HepG2 (cell line): ENCODE measurements at regions not wholly inside any gene's neighbourhood (a gene's known extent, or its start where the extent isn't known, plus 50 kb on each side); places are given as distances from the start of the nearest gene placed in this dataset.

Experiments used
- ATAC-seq: fragments of 200-7000 bp; cut with Tn5 transposase; 3 replicates; pipeline ENCODE4 v1.9.1; 2020; ENCODE audit warnings: mild to moderate bottlenecking, moderate library complexity
- BruUV-seq: library from RNA; stranded (reverse); fragments of 400-500 nt; replicated peaks from 2 replicates; lab custom pipeline; 2021; lab: Mats Ljungman, UMichigan
- CTCF ChIA-PET: fragments of 300-600 bp; formaldehyde crosslinking; extraction: SDS; loops from one replicate; lab custom pipeline; 2021; ENCODE audit warnings: low total read pairs, inconsistent platforms, low intra/inter-chr PET ratio; lab: Yijun Ruan, JAX
- POLR2A ChIA-PET: fragments of 350-600 bp; sonication (Branson Sonifier 250); formaldehyde crosslinking; loops from one replicate; lab custom pipeline; 2020; ENCODE audit warnings: antibody characterized with exemption, inconsistent platforms; lab: Yijun Ruan, JAX
- DNase-seq: peaks from one replicate; pipeline ENCODE4 v3.0.0-alpha.2; 2015; ENCODE audit warnings: low spot score
- FAIRE-seq: peaks from 3 replicates; lab custom pipeline; 2011; peaks lifted over from hg19 to GRCh38; lab: Jason Lieb, UNC
- H2AFZ ChIP-seq: one replicate; pipeline ENCODE4 v1.6.1; 2011; ENCODE audit warnings: low read length, inconsistent platforms
- H3K27ac ChIP-seq: fragments of 300-600 bp; 3 replicates; pipeline ENCODE4 v1.8.0; 2011; ENCODE audit warnings: mixed run types, mild to moderate bottlenecking, mixed read lengths, low read length, inconsistent platforms; ENCODE audit not compliant: insufficient read depth; ENCODE audit errors: extremely low read length
- H3K27me3 ChIP-seq, 2 experiments: fragments of 200-600 bp in 1 of 2; 2 replicates in 1 of 2; 3 replicates in 1 of 2; pipeline versions ENCODE4 v1.6.0 to v1.8.0; 2011; ENCODE audit warnings: low read length in 2 of 2, mild to moderate bottlenecking in 2 of 2, moderate library complexity in 2 of 2, inconsistent platforms in 1 of 2; ENCODE audit not compliant: insufficient read depth in 2 of 2, control insufficient read depth in 1 of 2
- H3K36me3 ChIP-seq, 2 experiments: fragments of 200-600 bp in 1 of 2; replicated peaks in 1 of 2; 2 replicates in 1 of 2; 3 replicates in 1 of 2; pipeline versions ENCODE4 v1.5.1 to v1.8.0; 2011; ENCODE audit warnings: low read length in 2 of 2, inconsistent platforms in 1 of 2; ENCODE audit not compliant: insufficient read depth in 2 of 2, control insufficient read depth in 1 of 2
- H3K4me1 ChIP-seq: 2 replicates; pipeline ENCODE4 v1.5.1; 2012; ENCODE audit warnings: low read length, inconsistent platforms; ENCODE audit not compliant: insufficient read depth
- H3K4me2 ChIP-seq: 2 replicates; pipeline ENCODE4 v1.6.0; 2011; ENCODE audit warnings: low read depth, low read length, inconsistent platforms
- H3K4me3 ChIP-seq, 3 experiments: fragments of 200-600 bp in 1 of 3; sonication (generic), shearing (Covaris generic) in 1 of 3; replicated peaks in 1 of 3; 2 replicates each; pipeline ENCODE4 v1.5.1; 2011 to 2016; ENCODE audit warnings: low read length in 3 of 3, inconsistent platforms in 2 of 3, low read depth in 2 of 3, mild to moderate bottlenecking in 2 of 3, control low read depth in 1 of 3, mixed read lengths in 1 of 3; ENCODE audit not compliant: insufficient read depth in 1 of 3
- H3K79me2 ChIP-seq: one replicate; pipeline ENCODE4 v1.6.1; 2011; ENCODE audit warnings: low read length, inconsistent platforms; ENCODE audit not compliant: insufficient read depth
- H3K9ac ChIP-seq: 2 replicates; pipeline ENCODE4 v1.6.0; 2011; ENCODE audit warnings: mild to moderate bottlenecking, low read depth, low read length, inconsistent platforms; ENCODE audit not compliant: insufficient read depth
- H3K9me3 ChIP-seq: 2 replicates; pipeline ENCODE4 v1.5.1; 2012; ENCODE audit warnings: mild to moderate bottlenecking, low read length
- H4K20me1 ChIP-seq: 2 replicates; pipeline ENCODE4 v1.6.0; 2011; ENCODE audit warnings: inconsistent platforms, mild to moderate bottlenecking, low read length, moderate library complexity; ENCODE audit not compliant: insufficient read depth
- DBP ChIP-seq: sonication (generic); formaldehyde crosslinking; IDR thresholded peaks from 2 replicates; pipeline ENCODE4 v1.4.0; 2020; ENCODE audit warnings: missing genetic modification reagents; ENCODE audit errors: not compliant biosample characterization
- E2F5 ChIP-seq: sonication (generic); formaldehyde crosslinking; conservative IDR thresholded peaks from 2 replicates; pipeline ENCODE4 v1.4.0; 2020; ENCODE audit warnings: missing genetic modification reagents
- FOXK2 ChIP-seq: fragments of 450-650 bp; IDR thresholded peaks from 2 replicates; pipeline ENCODE4 v1.6.1; 2016
- GZF1 ChIP-seq: sonication (generic); formaldehyde crosslinking; IDR thresholded peaks from 2 replicates; pipeline ENCODE4 v1.5.1; 2020; ENCODE audit warnings: mild to moderate bottlenecking, missing genetic modification reagents
- HES4 ChIP-seq: sonication (generic); formaldehyde crosslinking; IDR thresholded peaks from 2 replicates; pipeline ENCODE4 v1.9.0; 2021; ENCODE audit warnings: mild to moderate bottlenecking, missing genetic modification reagents, borderline replicate concordance
- IRF2 ChIP-seq: IDR thresholded peaks from 2 replicates; pipeline ENCODE4 v1.6.1; 2018; ENCODE audit warnings: missing genetic modification reagents, missing compliant biosample characterization
- RFX3 ChIP-seq: IDR thresholded peaks from 2 replicates; pipeline ENCODE4 v1.6.1; 2016; ENCODE audit warnings: missing biosample characterization, missing genetic modification reagents
- ZBTB26 ChIP-seq: IDR thresholded peaks from 2 replicates; pipeline ENCODE4 v1.6.1; 2016; ENCODE audit warnings: missing compliant biosample characterization, missing genetic modification reagents, borderline replicate concordance
- ZFYVE20 ChIP-seq: sonication (generic); formaldehyde crosslinking; IDR thresholded peaks from 2 replicates; pipeline ENCODE4 v1.8.0; 2023; ENCODE audit warnings: low read depth, mild to moderate bottlenecking, moderate library complexity, missing genetic modification reagents, borderline replicate concordance
- ZNF30 ChIP-seq: sonication (generic); formaldehyde crosslinking; IDR thresholded peaks from 2 replicates; pipeline ENCODE4 v1.5.0; 2020; ENCODE audit warnings: mild to moderate bottlenecking, missing genetic modification reagents
- WGBS: methylation state at CpG from one replicate; pipeline ENCODE4 v1.1.6; 2017; ENCODE audit warnings: low lambda C conversion rate; 5-methylcytosine and 5-hydroxymethylcytosine counted together
- in situ Hi-C: cut with HindIII; loops from 2 replicates; pipeline ENCODE4 v1.10.0; 2017; ENCODE audit warnings: low pct_unique_long_range_greater_than_20kb; ENCODE audit not compliant: extremely low pct_ligation_motif_present
- intact Hi-C: fragments of 100-400 bp; cut with micrococcal nuclease; formaldehyde crosslinking; loops from one replicate; pipeline ENCODE4 v1.10.0; 2022; ENCODE audit not compliant: unreplicated experiment

GRCh38 chr11:71181566-71181965 is 70.8 kb downstream of the SHANK2 start:
- in situ Hi-C loops: no loop called here
- Histone ChIP-seq H4K20me1 (peaks cover 47% of the 10 kb centered on the region), H3K4me2 (no peak overlapping the region), H3K9ac (no peak overlapping the region), H3K79me2 (peaks cover 64% of the 10 kb centered on the region), H3K4me1 (peaks cover 33% of the 10 kb centered on the region), H2AFZ (no peak overlapping the region), H3K4me3 (no peak overlapping the region), H3K36me3 (peaks cover 4 to 29% of the 10 kb centered on the region in 2 experiments; a peak in 4 of 5 replicates), H3K27ac (no peak overlapping the region), H3K27me3 (no peaks in the 10 kb centered on the region), H3K9me3 (peaks cover 10% of the 10 kb centered on the region; the same call in 1 of the 2 replicates)
- ChIA-PET POLR2A (no interaction called here), CTCF (no interaction called here)
- TF ChIP-seq RFX3 (no peak), DBP (CRISPR knock-in tag) (no peak), HES4 (CRISPR knock-in tag) (no peak), ZBTB26 (no peak), FOXK2 (no peak), ZNF30 (CRISPR knock-in tag) (no peak), ZFYVE20 (CRISPR knock-in tag) (no peak), GZF1 (CRISPR knock-in tag) (no peak), E2F5 (CRISPR knock-in tag) (no peak), IRF2 (CRISPR knock-in tag) (no peak)
- WGBS: 97% methylated on average over 6 of the region's 14 CpGs
- FAIRE-seq (no peak), DNase-seq (no peak), ATAC-seq (no peak)
- intact Hi-C loops: no loop called here
- no TSS peak for BruUV-seq
